Hematopoietic multipotent progenitor cell treated with erythropoietin and hydrocortisone succinate and interleukin-3 and kit ligand, for 4 days (in vitro differentiated cells): ENCODE measurements at regions not wholly inside any gene's neighbourhood (a gene's known extent, or its start where the extent isn't known, plus 50 kb on each side); places are given as distances from the start of the nearest gene placed in this dataset.
A peak's percentile ranks its signal among the peaks of the same experiment; 100 is the strongest.

Experiments
- DNase-seq: peaks from one replicate; pipeline ENCODE4 v3.0.0-alpha.2; 2015

GRCh38 chr7:47040795-47041347 lies 541.0 kb downstream of the TNS3 start:
- DNase-seq: peak; percentile 23

DNA sequence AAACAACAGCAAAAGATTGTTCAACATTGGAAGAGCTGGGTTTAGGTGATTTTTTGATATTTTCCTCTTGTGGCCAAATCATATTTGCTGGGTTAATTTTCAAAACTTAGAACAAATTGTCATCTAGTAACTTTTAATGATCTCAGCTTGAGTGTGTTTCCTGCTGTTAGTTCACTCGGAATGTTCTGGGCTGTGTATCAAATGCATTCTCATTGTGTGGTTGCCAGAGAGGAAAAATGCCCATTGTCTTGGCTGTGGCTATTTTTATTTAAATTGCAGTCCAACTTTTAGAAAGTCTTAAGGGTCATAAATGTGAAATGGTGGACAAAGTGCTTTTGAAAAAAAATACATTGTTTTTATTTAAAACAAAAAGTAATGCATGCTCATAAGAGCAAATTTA lies 542.0 kb downstream of the TNS3 start:
- no peak for DNase-seq

GRCh38 chr7:47039089-47039648 lies 542.7 kb downstream of the TNS3 start:
- no peak for DNase-seq

GRCh38 chr7:47038621-47039020 lies 543.3 kb downstream of the TNS3 start:
- no peak for DNase-seq

GRCh38 chr7:47037607-47038006 lies 544.3 kb downstream of the TNS3 start:
- DNase-seq: no peak

DNA sequence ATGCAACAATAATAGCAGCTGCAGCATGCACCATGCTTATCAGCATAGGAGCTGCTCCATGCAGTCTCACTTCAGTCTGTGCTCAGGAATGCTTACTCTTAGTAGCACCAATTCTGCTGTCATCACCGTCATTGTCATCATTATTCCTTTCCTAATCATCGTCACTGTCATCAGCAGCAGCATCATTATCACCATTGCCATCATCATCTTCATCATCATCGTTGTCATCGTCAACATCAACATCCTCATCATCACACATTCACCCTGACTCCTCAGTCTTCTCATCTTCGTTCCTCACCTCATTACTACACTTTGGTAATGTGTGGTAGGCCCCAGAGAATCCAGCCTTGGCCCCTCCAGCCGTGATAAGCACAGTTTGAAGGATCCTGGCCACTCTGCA lies 545.0 kb downstream of the TNS3 start:
- DNase-seq: no peak

GRCh38 chr7:47035522-47035921 lies 546.4 kb downstream of the TNS3 start:
- DNase-seq: no peak

- DNase-seq: no peak
Measured at GRCh38 chr7:47034180-47034579, 547.7 kb downstream of the TNS3 start.

DNA sequence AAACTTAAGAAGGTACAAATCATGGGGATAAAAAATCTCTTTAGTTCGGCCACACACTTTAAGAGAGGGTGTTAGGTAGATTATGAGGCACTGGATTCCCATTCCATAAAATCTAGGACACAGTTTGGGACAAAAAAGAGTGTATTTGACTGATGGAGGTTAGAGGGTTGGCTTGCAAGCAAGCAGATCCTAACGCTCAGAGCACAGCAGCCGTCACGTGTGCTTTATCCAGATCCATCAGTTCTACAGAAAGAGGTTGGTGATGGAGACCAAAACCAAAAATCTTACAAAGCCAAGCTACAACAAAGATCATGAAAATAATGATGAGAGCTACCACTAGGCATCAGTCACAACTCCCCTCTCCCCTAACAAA lies 549.4 kb downstream of the TNS3 start:
- no peak for DNase-seq

- no peak for DNase-seq
Measured at GRCh38 chr7:47031786-47032535, 550.0 kb downstream of the TNS3 start.

- DNase-seq: no peak
Measured at GRCh38 chr7:47028284-47028683, 553.6 kb downstream of the TNS3 start.

GRCh38 chr7:47027695-47028240 lies 554.1 kb downstream of the TNS3 start:
- DNase-seq: no peak

GRCh38 chr7:47026780-47027361 lies 555.0 kb downstream of the TNS3 start:
- DNase-seq: no peak

DNA sequence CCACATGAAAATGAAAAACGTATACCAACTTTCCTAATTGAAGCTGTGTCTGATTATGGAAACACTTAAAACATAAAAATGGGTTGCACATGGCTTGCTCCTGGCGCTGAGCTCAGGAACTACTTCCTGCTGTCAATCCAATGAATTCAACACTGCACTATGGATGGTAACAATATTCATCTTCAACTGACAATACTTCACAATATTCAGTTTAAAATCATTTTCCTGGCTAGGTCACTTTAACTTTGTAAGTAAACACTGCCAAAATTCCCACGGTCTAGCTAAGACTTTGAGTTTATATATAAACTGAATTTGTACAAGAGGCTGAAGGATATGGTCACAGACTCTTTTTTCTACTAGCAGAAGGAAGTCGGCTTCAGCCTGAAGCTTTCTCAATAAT lies 556.9 kb downstream of the TNS3 start:
- DNase-seq: no peak

DNA sequence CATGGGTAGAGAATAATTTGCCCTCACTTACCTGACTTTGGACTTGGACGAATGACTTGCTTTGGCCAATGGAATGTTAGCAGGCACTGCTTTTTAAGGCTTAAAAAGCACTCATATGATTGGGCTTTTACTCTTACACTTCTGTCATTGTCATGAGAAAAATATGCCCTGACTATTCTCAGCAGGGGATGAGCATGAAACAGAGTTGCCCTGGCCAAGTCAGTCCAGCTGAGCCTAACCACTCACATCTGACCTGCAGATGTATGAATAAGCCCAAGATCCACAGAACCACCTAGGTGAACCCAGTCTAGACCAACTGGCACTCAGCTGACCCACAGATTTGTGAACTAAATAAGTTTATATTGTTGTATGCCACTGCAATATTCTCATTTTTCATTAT lies 573.5 kb downstream of the TNS3 start:
- no peak for DNase-seq

DNA sequence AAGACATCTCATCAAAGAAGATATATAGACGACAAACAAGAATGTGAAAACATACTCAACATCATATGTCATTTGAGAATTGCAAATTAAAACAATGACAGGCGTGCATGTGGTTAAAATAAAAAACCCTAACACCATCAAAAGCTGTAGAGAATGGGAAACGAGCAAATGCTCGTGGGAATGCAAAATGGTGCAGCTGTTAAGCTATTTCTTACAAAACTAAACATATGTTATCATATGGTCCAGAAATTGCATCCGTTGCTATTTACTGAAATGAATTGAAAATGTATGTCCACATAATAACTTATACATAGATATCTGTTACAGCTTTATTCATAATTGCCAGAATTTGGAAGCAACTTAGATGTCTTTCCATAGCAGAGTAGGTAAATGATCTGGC lies 574.4 kb downstream of the TNS3 start:
- DNase-seq: no peak

GRCh38 chr7:47000561-47000960 lies 581.4 kb downstream of the TNS3 start:
- DNase-seq: no peak

- no peak for DNase-seq
Measured at GRCh38 chr7:46999866-47000265, 582.0 kb downstream of the TNS3 start.

DNA sequence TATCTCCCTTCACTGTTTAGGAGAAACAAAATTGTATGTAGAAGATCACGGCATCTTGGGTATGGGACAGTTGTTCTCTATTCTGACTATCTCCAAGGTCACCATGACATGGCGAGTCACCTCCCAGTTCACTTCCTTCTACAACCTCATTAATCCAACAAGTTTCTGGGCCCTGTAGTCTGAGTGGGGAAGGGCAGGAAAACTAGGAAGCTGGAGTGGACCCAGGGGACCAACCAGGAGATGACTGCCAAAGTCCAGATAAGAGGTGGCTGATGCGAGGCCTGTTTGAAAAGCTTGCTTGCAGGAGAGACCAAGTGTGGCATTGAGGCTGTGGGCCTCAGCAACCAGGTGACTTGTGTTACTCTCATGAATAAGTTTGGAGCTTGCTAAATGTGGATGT lies 584.9 kb downstream of the TNS3 start:
- no peak for DNase-seq

DNA sequence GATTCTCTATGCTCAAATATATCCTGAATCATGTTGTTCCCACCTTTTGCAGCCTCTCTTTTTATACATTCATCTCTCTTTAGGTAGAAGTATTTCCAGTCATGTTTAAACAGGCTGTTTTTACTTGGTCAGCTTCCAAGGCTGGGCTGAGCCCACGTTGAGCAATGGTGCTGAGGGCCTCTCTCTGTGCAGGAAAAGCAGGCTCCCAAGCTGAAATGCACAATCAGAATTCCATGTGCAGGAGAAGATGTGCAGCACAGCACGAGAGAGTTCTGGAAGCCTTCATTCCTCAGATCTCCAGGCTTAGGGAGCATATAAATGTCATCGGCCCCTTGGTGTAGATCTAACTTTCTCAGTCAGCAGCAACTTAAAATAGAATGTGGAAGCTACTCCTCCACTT lies 588.5 kb downstream of the TNS3 start:
- DNase-seq: no peak

GRCh38 chr7:46990761-46991160 lies 591.1 kb downstream of the TNS3 start:
- DNase-seq: no peak

DNA sequence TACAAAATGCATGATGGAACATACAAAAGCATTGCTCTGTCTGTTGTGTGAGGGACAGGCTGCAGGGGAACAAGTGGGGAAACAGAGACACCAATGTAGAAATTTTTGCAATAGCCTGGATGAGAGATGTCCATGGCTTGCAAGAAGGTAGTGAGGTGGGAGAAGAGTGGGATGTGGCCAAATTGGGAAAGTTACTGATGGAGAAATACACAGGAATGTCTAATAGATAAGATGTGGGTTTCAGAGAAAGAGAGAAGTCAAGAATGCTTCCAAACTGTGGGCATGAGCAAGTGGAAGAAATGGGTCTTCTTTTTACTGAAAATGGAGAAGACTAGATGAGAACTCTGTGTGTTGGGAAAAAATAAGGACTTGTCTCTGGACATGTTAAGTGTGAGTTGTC lies 592.7 kb downstream of the TNS3 start:
- no peak for DNase-seq

GRCh38 chr7:46982928-46983327 lies 599.0 kb downstream of the TNS3 start:
- no peak for DNase-seq

DNA sequence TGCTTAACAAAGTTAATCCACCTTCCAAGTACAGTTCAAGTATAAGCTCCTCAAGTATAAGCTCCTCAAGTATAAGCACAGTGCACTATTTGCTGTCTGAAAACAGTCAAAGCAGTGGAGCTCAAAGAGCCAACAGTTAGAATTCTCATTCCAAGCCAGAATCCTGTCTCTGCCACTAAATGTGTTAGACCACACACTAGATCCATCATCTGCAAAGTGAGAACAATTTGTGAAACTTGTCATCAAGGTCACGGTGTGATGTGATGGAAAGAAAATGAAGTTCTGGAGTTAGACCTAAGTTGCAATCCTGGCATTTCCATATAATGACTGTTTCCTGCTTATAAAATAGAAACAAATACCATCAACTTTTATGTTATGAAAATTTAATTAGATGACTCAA lies 602.5 kb downstream of the TNS3 start:
- no peak for DNase-seq
